ENCODE measurements at regions not wholly inside any gene's neighbourhood (a gene's known extent, or its start where the extent isn't known, plus 50 kb on each side); places are given as distances from the start of the nearest gene placed in this dataset.

GRCh38 chr2:15034246-15034645 is 401.7 kb downstream of the LRATD1 start:
- WGBS = 46% methylated on average over 2 of the region's 2 CpGs

GRCh38 chr2:15034860-15035259 is 402.3 kb downstream of the LRATD1 start:
- WGBS = 56% methylated on average over 2 of the region's 2 CpGs
- Histone ChIP-seq H3K36me3 (ENCODE audit: control insufficient read depth in 4 of 4, insufficient read depth in 3 of 4, low read depth in 1 of 4, low read length in 3 of 4) (no peaks in the 10 kb centered on the region), H3K4me3 (ENCODE audit: low read depth in 1 of 3, low read length in 3 of 3) (no peak overlapping the region), H3K27ac (ENCODE audit: low read depth in 1 of 2, low read length in 2 of 2) (no peak overlapping the region), H3K9ac (ENCODE audit: low read depth in 1 of 2, low read length in 2 of 2) (no peak overlapping the region), H3K4me1 (ENCODE audit: control insufficient read depth in 4 of 4, insufficient read depth in 4 of 4, low read length in 3 of 4) (no peaks in the 10 kb centered on the region), H3K9me3 (ENCODE audit: control insufficient read depth in 4 of 4, low read length in 3 of 4) (no peaks in the 10 kb centered on the region), H3K27me3 (ENCODE audit: control insufficient read depth in 4 of 4, insufficient read depth in 4 of 4, low read length in 3 of 4) (no peaks in the 10 kb centered on the region)
- no peak for DNase-seq (ENCODE audit: low spot score)
- TF ChIP-seq EGR1 (IDR thresholded peaks at IDR 0.05; ENCODE audit: low read depth in 2 of 2) = no peak
- no peak for TF ChIP-seq TAF1 (conservative IDR thresholded peaks at IDR 0.05)
- no peak for TF ChIP-seq ZBTB33 (IDR thresholded peaks at IDR 0.05)
- TF ChIP-seq SP1 (IDR thresholded peaks at IDR 0.05) = no peak
- TF ChIP-seq, protein P1, sequence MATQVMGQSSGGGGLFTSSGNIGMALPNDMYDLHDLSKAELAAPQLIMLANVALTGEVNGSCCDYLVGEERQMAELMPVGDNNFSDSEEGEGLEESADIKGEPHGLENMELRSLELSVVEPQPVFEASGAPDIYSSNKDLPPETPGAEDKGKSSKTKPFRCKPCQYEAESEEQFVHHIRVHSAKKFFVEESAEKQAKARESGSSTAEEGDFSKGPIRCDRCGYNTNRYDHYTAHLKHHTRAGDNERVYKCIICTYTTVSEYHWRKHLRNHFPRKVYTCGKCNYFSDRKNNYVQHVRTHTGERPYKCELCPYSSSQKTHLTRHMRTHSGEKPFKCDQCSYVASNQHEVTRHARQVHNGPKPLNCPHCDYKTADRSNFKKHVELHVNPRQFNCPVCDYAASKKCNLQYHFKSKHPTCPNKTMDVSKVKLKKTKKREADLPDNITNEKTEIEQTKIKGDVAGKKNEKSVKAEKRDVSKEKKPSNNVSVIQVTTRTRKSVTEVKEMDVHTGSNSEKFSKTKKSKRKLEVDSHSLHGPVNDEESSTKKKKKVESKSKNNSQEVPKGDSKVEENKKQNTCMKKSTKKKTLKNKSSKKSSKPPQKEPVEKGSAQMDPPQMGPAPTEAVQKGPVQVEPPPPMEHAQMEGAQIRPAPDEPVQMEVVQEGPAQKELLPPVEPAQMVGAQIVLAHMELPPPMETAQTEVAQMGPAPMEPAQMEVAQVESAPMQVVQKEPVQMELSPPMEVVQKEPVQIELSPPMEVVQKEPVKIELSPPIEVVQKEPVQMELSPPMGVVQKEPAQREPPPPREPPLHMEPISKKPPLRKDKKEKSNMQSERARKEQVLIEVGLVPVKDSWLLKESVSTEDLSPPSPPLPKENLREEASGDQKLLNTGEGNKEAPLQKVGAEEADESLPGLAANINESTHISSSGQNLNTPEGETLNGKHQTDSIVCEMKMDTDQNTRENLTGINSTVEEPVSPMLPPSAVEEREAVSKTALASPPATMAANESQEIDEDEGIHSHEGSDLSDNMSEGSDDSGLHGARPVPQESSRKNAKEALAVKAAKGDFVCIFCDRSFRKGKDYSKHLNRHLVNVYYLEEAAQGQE (IDR thresholded peaks at IDR 0.05) = no peak
- TF ChIP-seq NR2F2 (IDR thresholded peaks at IDR 0.05) = no peak
- TF ChIP-seq YY1 (IDR thresholded peaks at IDR 0.05) = no peak

More at GRCh38 chr2:15034246-15034645, 401.7 kb downstream of the LRATD1 start:
- TF ChIP-seq RAD21 (IDR thresholded peaks at IDR 0.05) (no peak), SP1 (IDR thresholded peaks at IDR 0.05) (no peak), HNF4G (IDR thresholded peaks at IDR 0.05) (no peak), RXRA (IDR thresholded peaks at IDR 0.05) (no peak), FOXA2 (IDR thresholded peaks at IDR 0.05) (no peak), EGR1 (IDR thresholded peaks at IDR 0.05; ENCODE audit: low read depth in 2 of 2) (no peak), FOXA1 (IDR thresholded peaks at IDR 0.05) (no peak), TAF1 (conservative IDR thresholded peaks at IDR 0.05) (no peak), CTCF (IDR thresholded peaks at IDR 0.05; ENCODE audit: low read depth, low read length, missing input control) (no peak), HNF4A (conservative IDR thresholded peaks at IDR 0.05) (no peak), GABPA (IDR thresholded peaks at IDR 0.05 in 1 of 2, conservative IDR thresholded peaks at IDR 0.05 in 1 of 2) (no peak), MAX (IDR thresholded peaks at IDR 0.05) (no peak), JUND (IDR thresholded peaks at IDR 0.05) (no peak)
- TF ChIP-seq, protein P2, sequence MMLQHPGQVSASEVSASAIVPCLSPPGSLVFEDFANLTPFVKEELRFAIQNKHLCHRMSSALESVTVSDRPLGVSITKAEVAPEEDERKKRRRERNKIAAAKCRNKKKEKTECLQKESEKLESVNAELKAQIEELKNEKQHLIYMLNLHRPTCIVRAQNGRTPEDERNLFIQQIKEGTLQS (IDR thresholded peaks at IDR 0.05) = no peak
- TF ChIP-seq, protein P1 (IDR thresholded peaks at IDR 0.05) = no peak
- H3K9ac ChIP-seq (ENCODE audit: low read depth in 1 of 2, low read length in 2 of 2) = no peak overlapping the region
- no peaks in the 10 kb centered on the region for H3K4me1 ChIP-seq (ENCODE audit: control insufficient read depth in 4 of 4, insufficient read depth in 4 of 4, low read length in 3 of 4)
- H3K4me3 ChIP-seq (ENCODE audit: low read depth in 1 of 3, low read length in 3 of 3) = no peak overlapping the region
- DNase-seq (ENCODE audit: low spot score) = no peak
- H3K9me3 ChIP-seq (ENCODE audit: control insufficient read depth in 4 of 4, low read length in 3 of 4) = no peaks in the 10 kb centered on the region
- H3K36me3 ChIP-seq (ENCODE audit: control insufficient read depth in 4 of 4, insufficient read depth in 3 of 4, low read depth in 1 of 4, low read length in 3 of 4) = no peaks in the 10 kb centered on the region
- no peak overlapping the region for H3K27ac ChIP-seq (ENCODE audit: low read depth in 1 of 2, low read length in 2 of 2)
- H3K27me3 ChIP-seq (ENCODE audit: control insufficient read depth in 4 of 4, insufficient read depth in 4 of 4, low read length in 3 of 4) = no peaks in the 10 kb centered on the region

Data from liver (tissue), 8 donors.